NCI-H1694 (cell line): ENCODE measurements at regions not wholly inside any gene's neighbourhood (a gene's known extent, or its start where the extent isn't known, plus 50 kb on each side); places are given as distances from the start of the nearest gene placed in this dataset.
"Not testable (repeated sequence)": the region's sequence is repeated elsewhere in the genome, so short reads cannot be mapped to it uniquely, and the experiment has no call there.

Experiments
- DNase-seq: peaks from one replicate; lab custom pipeline; 2025; lab: John Stamatoyannopoulos, UW

- DNase-seq = no peak
These were observed 54.1 kb downstream of the FOXG1 start for GRCh38 chr14:28820677-28821076.

DNA sequence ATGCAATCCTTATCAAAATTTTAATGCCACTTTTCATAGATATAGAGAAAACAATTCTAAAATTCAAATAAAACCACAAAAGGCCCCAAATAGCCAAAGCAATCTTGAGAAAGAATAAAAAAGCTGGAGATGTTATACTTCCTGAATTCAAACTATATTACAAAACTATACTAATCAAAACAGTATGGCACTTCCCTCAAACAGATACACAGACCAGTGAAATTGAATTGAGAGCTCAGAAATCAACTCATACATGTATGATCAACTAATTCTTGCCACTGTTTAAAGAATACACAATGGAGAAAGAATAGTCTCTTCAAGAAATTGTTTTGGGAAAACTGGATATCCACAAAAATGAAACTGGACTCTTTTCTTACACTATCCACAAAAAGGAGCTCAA, 55.4 kb downstream of the FOXG1 start:
- DNase-seq = no peak

DNA sequence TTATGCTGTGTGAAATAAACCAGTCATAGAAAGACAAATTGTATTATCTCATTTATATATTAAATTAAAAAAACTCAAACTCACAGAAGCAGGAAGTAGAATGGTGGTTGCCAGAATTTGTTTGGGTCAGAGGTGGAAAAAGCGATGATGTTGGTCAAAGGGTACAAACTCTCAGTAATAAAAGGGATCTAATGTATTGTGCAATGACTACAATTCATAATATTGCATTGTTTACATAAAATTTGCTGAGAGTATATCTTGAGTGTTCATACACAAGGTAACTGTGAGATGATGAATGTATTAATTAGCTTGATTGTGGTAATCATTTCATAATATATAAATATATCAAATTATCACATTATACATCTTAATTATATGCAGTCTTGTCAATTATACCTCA, 56.7 kb downstream of the FOXG1 start:
- no peak for DNase-seq

DNA sequence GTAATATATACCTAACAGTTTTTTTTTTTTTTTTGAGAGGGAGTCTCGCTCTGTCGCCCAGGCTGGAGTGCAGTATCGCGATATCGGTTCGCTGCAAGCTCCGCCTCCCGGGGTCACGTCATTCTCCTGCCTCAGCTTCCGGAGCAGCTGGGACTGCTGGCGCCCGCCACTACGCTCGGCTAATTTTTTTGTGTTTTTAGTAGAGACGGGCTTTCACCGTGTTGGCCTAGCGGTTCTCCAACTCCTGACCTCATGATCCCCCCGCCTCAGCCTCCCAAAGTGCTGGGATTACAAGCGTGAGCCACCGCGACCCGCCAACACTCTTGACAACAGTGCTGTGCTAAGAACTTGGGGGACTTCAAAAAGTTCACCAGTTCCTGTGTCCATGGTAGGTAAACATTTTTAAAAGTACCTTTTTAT, 63.5 kb downstream of the FOXG1 start:
- DNase-seq = no peak

GRCh38 chr14:28831126-28831525, 64.5 kb downstream of the FOXG1 start:
- DNase-seq = no peak

GRCh38 chr14:28842569-28842968, 76.0 kb downstream of the FOXG1 start:
- DNase-seq = not testable (repeated sequence)

DNA sequence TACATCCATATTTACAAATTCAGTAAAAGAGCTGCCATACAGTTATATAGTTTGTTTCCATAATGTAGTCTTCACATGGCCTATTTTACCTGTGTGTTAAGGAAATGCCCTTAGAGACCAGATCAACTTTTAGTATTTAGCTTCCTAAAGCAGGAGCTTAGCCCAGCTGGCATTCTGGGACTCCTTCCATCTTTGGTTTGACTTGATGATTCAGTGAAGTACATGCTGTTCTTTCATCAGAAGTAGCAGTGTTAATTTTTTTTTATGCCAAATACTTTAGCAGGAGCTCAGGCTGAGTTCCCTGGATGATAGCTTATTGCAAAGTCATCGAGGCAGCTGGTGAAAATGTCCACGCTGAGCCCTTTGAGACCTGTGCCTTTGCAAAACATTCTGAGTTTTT, 101.0 kb downstream of the FOXG1 start:
- DNase-seq = no peak

GRCh38 chr14:28870033-28870564, 103.5 kb downstream of the FOXG1 start:
- no peak for DNase-seq

DNA sequence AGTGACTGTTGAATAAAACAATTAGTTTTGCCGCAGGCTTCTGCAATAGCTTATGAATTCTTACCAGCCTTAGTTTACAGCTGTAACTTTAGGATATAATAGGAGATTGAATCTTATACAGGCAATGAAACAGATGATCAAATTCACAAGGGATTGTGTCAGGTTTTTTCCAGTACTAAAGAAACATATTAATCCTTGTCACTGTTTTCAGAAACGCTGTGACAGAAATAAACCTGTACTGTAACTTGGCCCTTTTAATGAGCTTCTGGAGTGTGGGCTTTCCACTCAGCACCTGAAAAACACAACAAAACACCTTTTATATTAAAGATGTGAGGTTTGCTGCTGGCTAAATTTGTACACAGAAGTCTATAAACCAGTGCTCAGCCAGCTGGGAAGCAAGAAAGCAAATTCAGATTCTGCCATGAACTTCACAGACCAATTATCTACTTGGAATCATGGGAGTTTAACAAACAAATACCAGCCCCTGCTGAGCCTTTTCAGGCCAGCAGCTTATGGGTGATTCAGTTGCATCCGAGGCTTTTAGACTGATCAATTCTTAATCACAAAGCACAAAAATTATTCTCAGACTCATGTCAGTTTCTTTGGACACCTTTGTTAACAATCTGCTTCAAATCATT, 109.5 kb downstream of the FOXG1 start:
- DNase-seq = peak; percentile 80

DNA sequence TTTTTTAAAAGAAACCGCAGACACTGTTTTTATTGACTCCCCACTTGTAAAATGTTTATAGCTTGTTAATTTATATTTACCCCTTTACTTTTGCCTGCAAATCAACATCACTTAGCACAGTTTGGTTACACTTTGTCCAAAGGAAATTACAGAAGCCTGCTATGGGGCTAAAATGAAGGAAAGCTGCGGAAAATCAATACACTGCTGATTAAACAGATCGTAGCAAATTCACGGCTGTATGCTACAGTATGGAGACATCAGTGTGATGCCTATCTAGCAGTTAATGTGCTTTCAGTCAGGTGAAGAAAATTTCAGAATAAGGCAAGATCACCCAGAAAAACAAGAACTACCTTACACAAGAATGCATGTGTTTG, 110.0 kb downstream of the FOXG1 start:
- DNase-seq = peak; percentile 35

GRCh38 chr14:28877923-28878322, 111.3 kb downstream of the FOXG1 start:
- DNase-seq = no peak

DNA sequence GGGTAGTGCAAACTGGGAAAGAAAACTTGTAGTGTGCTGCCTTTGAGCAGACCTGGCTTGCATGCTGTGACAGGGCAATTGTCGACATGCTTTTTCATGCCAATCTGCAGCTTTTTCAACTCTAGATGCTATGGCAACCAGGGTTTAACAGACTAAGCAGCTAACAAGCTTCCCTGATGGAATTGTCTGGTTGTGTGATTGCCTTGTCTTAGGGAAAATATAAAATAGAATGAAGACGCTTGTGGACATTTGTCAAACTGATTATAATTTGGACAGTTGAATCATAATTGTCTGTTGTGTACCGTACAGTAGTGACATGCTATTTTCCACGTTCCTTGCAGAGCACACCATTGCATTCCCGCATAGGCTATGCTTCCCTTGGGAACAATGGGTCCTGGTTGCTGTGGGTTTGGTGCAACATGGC, 113.0 kb downstream of the FOXG1 start:
- peak; percentile 92 for DNase-seq

GRCh38 chr14:28886940-28887339, 120.4 kb downstream of the FOXG1 start:
- DNase-seq = no peak

DNA sequence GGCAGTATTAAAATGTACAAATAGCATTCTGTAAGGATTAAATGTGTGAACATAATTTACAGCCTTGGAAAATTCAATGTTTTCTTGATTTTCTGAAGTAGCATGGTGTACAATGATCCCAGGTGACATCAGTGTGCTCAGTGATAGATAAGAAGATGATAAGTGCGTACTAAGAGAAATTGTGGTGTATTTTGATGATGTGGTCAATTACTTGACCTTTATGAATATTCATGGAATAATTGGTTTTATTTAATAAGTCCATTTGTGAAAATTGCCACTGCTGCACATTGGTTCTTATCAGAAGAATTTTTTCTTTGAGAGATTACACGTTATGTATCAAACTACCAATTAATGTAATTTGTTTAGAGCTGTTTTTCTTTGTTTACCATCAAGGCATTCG, 128.8 kb downstream of the FOXG1 start:
- no peak for DNase-seq

DNA sequence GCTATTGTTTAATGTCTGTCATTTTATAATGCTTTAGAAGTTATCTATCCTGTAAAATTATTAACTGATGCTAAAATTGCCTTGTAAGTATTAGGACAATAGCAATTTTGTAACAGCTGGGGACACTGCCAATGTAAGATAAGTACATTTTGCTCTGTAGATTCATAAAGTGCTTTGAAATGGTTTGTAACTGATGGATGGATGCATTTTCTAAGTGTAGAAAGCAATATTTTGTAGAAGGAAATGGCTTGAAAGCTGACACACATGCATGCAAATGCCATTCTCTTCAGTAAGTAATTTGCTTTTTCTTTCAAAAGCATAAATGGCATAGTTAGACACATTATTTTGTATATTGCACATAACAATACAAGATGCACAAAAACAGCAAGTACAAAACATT, 129.8 kb downstream of the FOXG1 start:
- no peak for DNase-seq

DNA sequence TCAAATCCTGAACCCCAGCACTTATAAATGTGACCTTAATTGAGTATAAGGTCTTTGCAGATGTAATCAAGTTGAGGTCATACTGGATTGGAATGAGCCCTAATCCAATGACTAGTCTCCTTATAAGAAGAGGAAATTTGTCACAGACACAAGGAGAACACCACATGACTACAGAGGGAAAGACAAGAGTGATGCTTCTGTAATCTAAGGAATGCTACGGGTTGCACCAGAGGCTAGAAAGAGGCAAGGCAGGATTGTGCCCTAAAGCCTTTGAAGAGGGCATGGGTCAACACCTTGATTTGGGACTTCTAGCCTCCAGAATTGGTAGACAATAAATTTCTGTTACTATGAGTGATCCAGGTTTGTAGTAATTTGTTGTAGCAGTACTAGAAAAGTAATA, 135.0 kb downstream of the FOXG1 start:
- no peak for DNase-seq

DNA sequence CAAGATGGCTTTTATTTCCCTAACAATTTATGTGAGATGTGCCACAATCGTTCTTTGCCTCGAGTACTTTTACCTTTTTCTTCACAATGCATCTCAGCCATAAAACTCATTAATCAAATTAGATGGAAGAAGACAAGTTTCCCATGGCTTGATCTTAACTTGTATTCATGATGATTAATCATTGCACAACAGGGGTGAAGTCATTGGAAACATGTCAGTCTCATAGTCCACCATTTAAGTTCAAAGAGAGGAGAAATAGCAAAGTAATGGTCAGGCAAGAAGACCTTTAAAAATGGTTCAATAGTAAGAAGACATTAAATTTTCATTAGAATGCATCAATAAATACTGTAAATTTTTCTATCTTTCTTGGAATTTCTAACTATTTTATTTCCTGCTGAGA, 136.3 kb downstream of the FOXG1 start:
- DNase-seq = no peak

DNA sequence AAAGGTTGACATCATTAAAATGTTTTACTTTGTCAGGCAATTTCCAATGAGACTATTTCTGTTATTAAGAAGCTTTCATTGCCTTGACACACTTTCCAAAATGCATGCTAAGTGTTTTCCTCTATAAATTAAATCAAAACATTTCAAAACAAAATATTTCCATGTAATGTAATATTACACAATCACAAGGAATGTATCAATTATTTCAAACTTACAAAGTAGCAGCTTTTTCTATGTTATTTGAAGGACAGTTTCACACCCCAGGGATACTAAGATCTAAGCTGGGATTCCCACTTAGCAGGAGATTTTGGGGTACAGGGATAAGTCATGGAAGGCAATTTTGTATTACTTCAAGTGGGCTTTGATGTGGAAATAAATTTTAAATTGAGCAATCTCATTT, 144.9 kb downstream of the FOXG1 start:
- no peak for DNase-seq

GRCh38 chr14:28913056-28913455, 146.5 kb downstream of the FOXG1 start:
- DNase-seq = no peak

- no peak for DNase-seq
These were observed 159.5 kb downstream of the FOXG1 start for GRCh38 chr14:28926122-28926521.

- DNase-seq = no peak
These were observed 165.4 kb downstream of the FOXG1 start for GRCh38 chr14:28931999-28932398.

DNA sequence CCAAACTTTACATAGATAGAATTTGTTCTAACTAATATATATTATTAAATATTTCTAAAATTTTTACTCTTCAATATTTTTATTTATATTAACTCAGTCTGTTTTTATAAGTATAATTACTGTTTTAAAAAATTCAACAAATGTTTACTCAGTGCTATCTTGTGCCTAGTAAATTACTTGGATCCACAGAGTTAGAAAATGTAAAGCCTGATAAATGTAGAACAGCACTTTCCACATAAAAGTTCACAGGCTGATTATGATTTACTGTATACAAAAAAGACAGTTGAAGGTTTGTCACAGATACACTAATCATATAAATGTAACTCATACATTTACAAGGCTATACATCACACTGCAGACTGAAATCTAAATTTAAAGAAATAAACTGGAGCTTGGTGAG, 170.0 kb downstream of the FOXG1 start:
- no peak for DNase-seq

GRCh38 chr14:28941758-28942157, 175.2 kb downstream of the FOXG1 start:
- DNase-seq = no peak

DNA sequence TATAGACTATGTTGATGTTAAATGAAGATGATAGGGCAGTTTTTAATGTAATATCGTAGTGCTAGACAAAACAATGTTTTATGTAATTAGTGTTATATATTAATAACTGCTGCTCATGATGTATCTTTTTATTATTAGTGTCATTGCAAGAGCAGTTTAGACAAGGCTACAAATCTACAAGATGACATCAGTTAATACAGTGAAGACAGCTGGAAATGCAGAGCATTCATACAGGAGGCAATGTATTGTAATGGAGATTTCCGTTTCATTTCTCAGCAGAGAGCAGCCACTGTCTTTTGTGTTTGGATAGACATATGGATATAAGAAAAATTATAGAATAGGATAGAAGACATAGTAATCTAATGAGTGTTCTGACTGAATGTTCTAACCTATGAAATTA, 178.0 kb downstream of the FOXG1 start:
- DNase-seq = no peak
